ENCODE measurements at regions not wholly inside any gene's neighbourhood (a gene's known extent, or its start where the extent isn't known, plus 50 kb on each side); places are given as distances from the start of the nearest gene placed in this dataset.

GRCh38 chr3:5348229-5348902 is 160.9 kb downstream of the EDEM1 start:
- TF ChIP-seq CTCF (conservative IDR thresholded peaks at IDR 0.05; ENCODE audit: low read length) (no peak), EZH2phosphoT487 (IDR thresholded peaks at IDR 0.05; ENCODE audit: borderline replicate concordance, low read depth, low read length) (no peak)

Measured in OCI-LY7 (cell line).